ENCODE measurements at regions not wholly inside any gene's neighbourhood (a gene's known extent, or its start where the extent isn't known, plus 50 kb on each side); places are given as distances from the start of the nearest gene placed in this dataset.

- no peak for TF ChIP-seq CTCF (IDR thresholded peaks at IDR 0.05; ENCODE audit: control extremely low read depth in 1 of 3, insufficient read depth in 1 of 3, low read depth in 1 of 3, low read length in 3 of 3)
- TF ChIP-seq SP2 (IDR thresholded peaks at IDR 0.05; ENCODE audit: low read length): no peak
- no peak for TF ChIP-seq POLR2A (IDR thresholded peaks at IDR 0.05; ENCODE audit: control extremely low read depth in 1 of 2, low read depth in 2 of 2, low read length in 2 of 2)
- no peak for TF ChIP-seq E2F6 (IDR thresholded peaks at IDR 0.05)
- no peak for TF ChIP-seq POLR2AphosphoS5 (IDR thresholded peaks at IDR 0.05; ENCODE audit: low read depth, low read length)
- TF ChIP-seq EZH2 (IDR thresholded peaks at IDR 0.05; ENCODE audit: low read depth, low read length, severe bottlenecking): no peak
- no peak for TF ChIP-seq PHF8 (conservative IDR thresholded peaks at IDR 0.05; ENCODE audit: low read depth, low read length)
- TF ChIP-seq YY1 (IDR thresholded peaks at IDR 0.05; ENCODE audit: low read depth, low read length): no peak
- no peak for TF ChIP-seq NANOG (IDR thresholded peaks at IDR 0.05; ENCODE audit: insufficient read depth, low read depth, low read length, poor library complexity, severe bottlenecking)
- TF ChIP-seq JUN (IDR thresholded peaks at IDR 0.05; ENCODE audit: low read depth, low read length): no peak
- TF ChIP-seq CHD7 (IDR thresholded peaks at IDR 0.05; ENCODE audit: insufficient replicate concordance, low read length): no peak
- no peak for TF ChIP-seq SIN3A (conservative IDR thresholded peaks at IDR 0.05 in 1 of 2, IDR thresholded peaks at IDR 0.05 in 1 of 2; ENCODE audit: low read depth in 1 of 2, low read length in 2 of 2)
- no peak for TF ChIP-seq TAF1 (IDR thresholded peaks at IDR 0.05; ENCODE audit: low read depth, low read length)
These were observed 127.6 kb upstream of the RPS23 start for GRCh38 chr5:82405618-82406204.

Measured in H1 (cell line).